Epithelial cell of prostate (primary cell): ENCODE measurements at regions not wholly inside any gene's neighbourhood (a gene's known extent, or its start where the extent isn't known, plus 50 kb on each side); places are given as distances from the start of the nearest gene placed in this dataset.

ENCODE experiments used
- DNase-seq: peaks from one replicate; pipeline ENCODE4 v3.0.0-alpha.2; 2011; ENCODE audit warnings: low read depth, low spot score
- H3K27ac ChIP-seq: fragments of 450-650 bp; 2 replicates; pipeline ENCODE4 v1.5.1; 2017; ENCODE audit warnings: mild to moderate bottlenecking

- no peak overlapping the region for H3K27ac ChIP-seq
- no peak for DNase-seq
Measured at GRCh38 chr9:19517202-19517942, 108.6 kb downstream of the ACER2 start.

GRCh38 chr9:19516348-19516747 is 107.5 kb downstream of the ACER2 start:
- DNase-seq: no peak
- H3K27ac ChIP-seq: no peak overlapping the region

- no peak overlapping the region for H3K27ac ChIP-seq
- no peak for DNase-seq
Measured at GRCh38 chr9:19513671-19514275, 105.0 kb downstream of the ACER2 start.

GRCh38 chr9:19512103-19512832 is 103.5 kb downstream of the ACER2 start:
- DNase-seq: no peak
- no peak overlapping the region for H3K27ac ChIP-seq

GRCh38 chr9:19511694-19512093 is 102.9 kb downstream of the ACER2 start:
- H3K27ac ChIP-seq: peak overlapping the region; percentile 53
- DNase-seq: no peak

- peak overlapping the region; percentile 53 for H3K27ac ChIP-seq
- peak; percentile 60 for DNase-seq
Measured at GRCh38 chr9:19510907-19511306, 102.1 kb downstream of the ACER2 start.
